ENCODE measurements at regions not wholly inside any gene's neighbourhood (a gene's known extent, or its start where the extent isn't known, plus 50 kb on each side); places are given as distances from the start of the nearest gene placed in this dataset.
"Not testable (repeated sequence)": the region's sequence is repeated elsewhere in the genome, so short reads cannot be mapped to it uniquely, and the experiment has no call there.

DNA sequence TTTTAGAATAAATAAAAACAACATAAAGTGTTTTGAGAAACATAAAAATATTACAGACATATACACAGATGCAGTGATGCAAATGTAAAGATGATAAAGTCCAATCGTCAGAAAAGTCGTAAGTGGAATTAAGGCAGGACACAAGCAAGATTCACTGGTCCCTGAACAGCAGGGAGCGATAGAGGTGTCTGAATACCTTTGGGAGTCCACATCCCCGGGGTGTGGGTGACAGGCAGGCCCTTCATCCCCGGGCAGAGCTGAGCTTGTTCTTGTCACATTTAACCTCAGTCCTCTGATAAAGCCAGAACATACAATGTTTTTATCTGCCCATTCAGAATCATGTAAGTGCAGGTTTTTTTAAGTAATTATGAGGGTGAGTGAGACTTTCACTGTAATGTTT lies 881.2 kb downstream of the SPATA31A7 start:
- TF ChIP-seq, protein P1, sequence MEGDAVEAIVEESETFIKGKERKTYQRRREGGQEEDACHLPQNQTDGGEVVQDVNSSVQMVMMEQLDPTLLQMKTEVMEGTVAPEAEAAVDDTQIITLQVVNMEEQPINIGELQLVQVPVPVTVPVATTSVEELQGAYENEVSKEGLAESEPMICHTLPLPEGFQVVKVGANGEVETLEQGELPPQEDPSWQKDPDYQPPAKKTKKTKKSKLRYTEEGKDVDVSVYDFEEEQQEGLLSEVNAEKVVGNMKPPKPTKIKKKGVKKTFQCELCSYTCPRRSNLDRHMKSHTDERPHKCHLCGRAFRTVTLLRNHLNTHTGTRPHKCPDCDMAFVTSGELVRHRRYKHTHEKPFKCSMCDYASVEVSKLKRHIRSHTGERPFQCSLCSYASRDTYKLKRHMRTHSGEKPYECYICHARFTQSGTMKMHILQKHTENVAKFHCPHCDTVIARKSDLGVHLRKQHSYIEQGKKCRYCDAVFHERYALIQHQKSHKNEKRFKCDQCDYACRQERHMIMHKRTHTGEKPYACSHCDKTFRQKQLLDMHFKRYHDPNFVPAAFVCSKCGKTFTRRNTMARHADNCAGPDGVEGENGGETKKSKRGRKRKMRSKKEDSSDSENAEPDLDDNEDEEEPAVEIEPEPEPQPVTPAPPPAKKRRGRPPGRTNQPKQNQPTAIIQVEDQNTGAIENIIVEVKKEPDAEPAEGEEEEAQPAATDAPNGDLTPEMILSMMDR (IDR thresholded peaks at IDR 0.05 in 8 of 11, conservative IDR thresholded peaks at IDR 0.05 in 3 of 11) = not testable (repeated sequence)
- TF ChIP-seq POLR2A, POLR2AphosphoS5 (IDR thresholded peaks at IDR 0.05): not testable (repeated sequence)
